Keratinocyte (primary cell): ENCODE measurements at regions not wholly inside any gene's neighbourhood (a gene's known extent, or its start where the extent isn't known, plus 50 kb on each side); places are given as distances from the start of the nearest gene placed in this dataset.

ENCODE experiments used
- EZH2 ChIP-seq: IDR thresholded peaks from one replicate; pipeline ENCODE4 v1.6.1; 2012; ENCODE audit warnings: inconsistent platforms, mild to moderate bottlenecking, low read length, moderate library complexity
- TF ChIP-seq, protein P1 (sequence below), 3 experiments: IDR thresholded peaks in 1 of 3; conservative IDR thresholded peaks in 1 of 3; optimal IDR thresholded peaks in 1 of 3; 2 replicates in 2 of 3; 3 replicates in 1 of 3; pipeline versions ENCODE3 to v1.5.1; 2011; ENCODE audit warnings: low read length in 3 of 3, mild to moderate bottlenecking in 3 of 3, moderate library complexity in 2 of 3, control low read depth in 1 of 3, inconsistent platforms in 1 of 3; ENCODE audit not compliant: insufficient read depth in 2 of 3; ENCODE audit errors: extremely low read depth in 1 of 3

- TF ChIP-seq, protein P1, sequence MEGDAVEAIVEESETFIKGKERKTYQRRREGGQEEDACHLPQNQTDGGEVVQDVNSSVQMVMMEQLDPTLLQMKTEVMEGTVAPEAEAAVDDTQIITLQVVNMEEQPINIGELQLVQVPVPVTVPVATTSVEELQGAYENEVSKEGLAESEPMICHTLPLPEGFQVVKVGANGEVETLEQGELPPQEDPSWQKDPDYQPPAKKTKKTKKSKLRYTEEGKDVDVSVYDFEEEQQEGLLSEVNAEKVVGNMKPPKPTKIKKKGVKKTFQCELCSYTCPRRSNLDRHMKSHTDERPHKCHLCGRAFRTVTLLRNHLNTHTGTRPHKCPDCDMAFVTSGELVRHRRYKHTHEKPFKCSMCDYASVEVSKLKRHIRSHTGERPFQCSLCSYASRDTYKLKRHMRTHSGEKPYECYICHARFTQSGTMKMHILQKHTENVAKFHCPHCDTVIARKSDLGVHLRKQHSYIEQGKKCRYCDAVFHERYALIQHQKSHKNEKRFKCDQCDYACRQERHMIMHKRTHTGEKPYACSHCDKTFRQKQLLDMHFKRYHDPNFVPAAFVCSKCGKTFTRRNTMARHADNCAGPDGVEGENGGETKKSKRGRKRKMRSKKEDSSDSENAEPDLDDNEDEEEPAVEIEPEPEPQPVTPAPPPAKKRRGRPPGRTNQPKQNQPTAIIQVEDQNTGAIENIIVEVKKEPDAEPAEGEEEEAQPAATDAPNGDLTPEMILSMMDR (optimal IDR thresholded peaks at IDR 0.05 in 1 of 3, IDR thresholded peaks at IDR 0.05 in 1 of 3, conservative IDR thresholded peaks at IDR 0.05 in 1 of 3; ENCODE audit: extremely low read depth in 1 of 3, insufficient read depth in 2 of 3, low read length in 3 of 3) = no peak
- no peak for TF ChIP-seq EZH2
Observed at GRCh38 chr6:6466967-6467761, 121.4 kb upstream of the LY86 start.
